ENCODE measurements at regions not wholly inside any gene's neighbourhood (a gene's known extent, or its start where the extent isn't known, plus 50 kb on each side); places are given as distances from the start of the nearest gene placed in this dataset.

DNA sequence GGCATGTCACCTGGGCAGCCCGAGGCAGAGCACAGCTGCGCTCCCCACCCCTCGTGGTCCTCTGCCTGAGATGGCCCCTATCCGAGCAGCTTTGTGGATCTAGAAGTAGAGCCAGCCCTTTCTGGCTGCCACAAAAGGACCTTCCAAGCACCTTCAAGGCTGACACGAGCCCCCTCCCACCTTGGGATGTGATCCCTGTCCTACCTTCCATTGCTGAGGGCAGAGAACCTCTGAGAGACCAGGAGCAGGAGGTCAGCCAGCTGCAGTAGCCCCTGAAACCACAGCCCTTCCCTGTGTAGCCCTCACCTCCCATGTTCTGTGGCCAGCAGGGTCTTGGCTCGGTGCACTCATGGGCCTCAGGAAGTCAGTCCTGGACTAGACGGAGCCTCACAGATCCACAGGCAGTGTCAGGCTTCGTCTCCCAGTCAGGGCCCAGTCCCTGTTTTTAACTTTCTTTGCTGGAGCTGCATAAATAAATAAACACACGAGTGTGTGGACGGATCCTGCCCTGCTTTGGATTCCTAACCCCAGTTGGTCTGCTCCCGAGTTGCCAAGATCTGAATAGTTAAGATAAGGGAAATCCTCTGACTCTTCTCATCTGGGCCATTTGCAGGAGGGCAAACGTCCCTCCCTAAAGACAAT is 507.7 kb downstream of the PREX1 start:
- H3K4me1 Mint-ChIP-seq (ENCODE audit: insufficient read depth, unreplicated experiment) = no peaks in the 10 kb centered on the region
- ChIA-PET CTCF (no interaction called here), POLR2A (interaction anchor here (0.8 kb wide), 1 partner anchor 44 kb away, joined by 3 read pairs; no protein-coding TSS in a partner anchor)
- BruUV-seq (replicated peaks) = no TSS peak
- no peak overlapping the region for H3K4me3 Mint-ChIP-seq (ENCODE audit: unreplicated experiment)
- peaks cover 75% of the 10 kb centered on the region for H3K27me3 Mint-ChIP-seq (ENCODE audit: insufficient read depth, unreplicated experiment)
- TF ChIP-seq, protein P1, sequence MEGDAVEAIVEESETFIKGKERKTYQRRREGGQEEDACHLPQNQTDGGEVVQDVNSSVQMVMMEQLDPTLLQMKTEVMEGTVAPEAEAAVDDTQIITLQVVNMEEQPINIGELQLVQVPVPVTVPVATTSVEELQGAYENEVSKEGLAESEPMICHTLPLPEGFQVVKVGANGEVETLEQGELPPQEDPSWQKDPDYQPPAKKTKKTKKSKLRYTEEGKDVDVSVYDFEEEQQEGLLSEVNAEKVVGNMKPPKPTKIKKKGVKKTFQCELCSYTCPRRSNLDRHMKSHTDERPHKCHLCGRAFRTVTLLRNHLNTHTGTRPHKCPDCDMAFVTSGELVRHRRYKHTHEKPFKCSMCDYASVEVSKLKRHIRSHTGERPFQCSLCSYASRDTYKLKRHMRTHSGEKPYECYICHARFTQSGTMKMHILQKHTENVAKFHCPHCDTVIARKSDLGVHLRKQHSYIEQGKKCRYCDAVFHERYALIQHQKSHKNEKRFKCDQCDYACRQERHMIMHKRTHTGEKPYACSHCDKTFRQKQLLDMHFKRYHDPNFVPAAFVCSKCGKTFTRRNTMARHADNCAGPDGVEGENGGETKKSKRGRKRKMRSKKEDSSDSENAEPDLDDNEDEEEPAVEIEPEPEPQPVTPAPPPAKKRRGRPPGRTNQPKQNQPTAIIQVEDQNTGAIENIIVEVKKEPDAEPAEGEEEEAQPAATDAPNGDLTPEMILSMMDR (IDR thresholded peaks at IDR 0.05; ENCODE audit: unreplicated experiment) = no peak
- intact Hi-C loops (cut with micrococcal nuclease) = no loop called here
- DNase-seq (ENCODE audit: unreplicated experiment) = no peak
- no peak overlapping the region for H3K27ac Mint-ChIP-seq (ENCODE audit: low read depth, unreplicated experiment)
- no peaks in the 10 kb centered on the region for H3K9me3 Mint-ChIP-seq (ENCODE audit: unreplicated experiment)
- no peaks in the 10 kb centered on the region for H3K36me3 Mint-ChIP-seq (ENCODE audit: insufficient read depth, unreplicated experiment)

DNA sequence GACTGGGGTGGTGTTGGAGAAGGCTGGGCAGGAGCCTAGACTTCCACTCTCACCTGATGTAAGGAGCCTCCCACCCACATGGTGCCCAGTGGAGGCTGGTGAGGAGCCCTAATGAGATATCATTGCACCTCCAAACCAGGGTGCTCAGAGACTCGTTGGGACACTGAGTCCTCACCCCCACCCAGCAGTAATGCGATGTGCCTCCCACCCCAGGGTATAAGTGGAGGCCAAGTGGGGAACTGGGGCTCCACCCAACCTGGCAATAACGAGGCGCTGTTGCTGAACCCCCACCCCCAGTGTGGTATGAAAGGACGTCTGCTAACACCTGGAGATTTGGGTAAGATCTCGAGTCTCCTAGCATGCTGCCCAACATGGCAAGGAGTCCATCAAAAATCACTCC is 510.2 kb downstream of the PREX1 start:
- CTCF ChIA-PET = interaction anchor here (0.6 to 1.3 kb wide), 3 partner anchors 22 to 531 kb away, joined by 3 to 4 read pairs (median 4); no protein-coding TSS in a partner anchor
- Mint-ChIP-seq H3K4me3 (ENCODE audit: unreplicated experiment) (no peak overlapping the region), H3K9me3 (ENCODE audit: unreplicated experiment) (no peaks in the 10 kb centered on the region), H3K36me3 (ENCODE audit: insufficient read depth, unreplicated experiment) (no peaks in the 10 kb centered on the region), H3K4me1 (ENCODE audit: insufficient read depth, unreplicated experiment) (no peaks in the 10 kb centered on the region), H3K27ac (ENCODE audit: low read depth, unreplicated experiment) (no peak overlapping the region), H3K27me3 (ENCODE audit: insufficient read depth, unreplicated experiment) (peaks cover 85% of the 10 kb centered on the region)
- TF ChIP-seq, protein P1 (IDR thresholded peaks at IDR 0.05; ENCODE audit: unreplicated experiment) = no peak
- POLR2A ChIA-PET = interaction anchor here (0.6 to 1.1 kb wide), 2 partner anchors 157 to 468 kb away, joined by 3 read pairs; no protein-coding TSS in a partner anchor
- intact Hi-C loops (cut with micrococcal nuclease) = no loop called here
- BruUV-seq (replicated peaks) = no TSS peak
- no peak for DNase-seq (ENCODE audit: unreplicated experiment)

DNA sequence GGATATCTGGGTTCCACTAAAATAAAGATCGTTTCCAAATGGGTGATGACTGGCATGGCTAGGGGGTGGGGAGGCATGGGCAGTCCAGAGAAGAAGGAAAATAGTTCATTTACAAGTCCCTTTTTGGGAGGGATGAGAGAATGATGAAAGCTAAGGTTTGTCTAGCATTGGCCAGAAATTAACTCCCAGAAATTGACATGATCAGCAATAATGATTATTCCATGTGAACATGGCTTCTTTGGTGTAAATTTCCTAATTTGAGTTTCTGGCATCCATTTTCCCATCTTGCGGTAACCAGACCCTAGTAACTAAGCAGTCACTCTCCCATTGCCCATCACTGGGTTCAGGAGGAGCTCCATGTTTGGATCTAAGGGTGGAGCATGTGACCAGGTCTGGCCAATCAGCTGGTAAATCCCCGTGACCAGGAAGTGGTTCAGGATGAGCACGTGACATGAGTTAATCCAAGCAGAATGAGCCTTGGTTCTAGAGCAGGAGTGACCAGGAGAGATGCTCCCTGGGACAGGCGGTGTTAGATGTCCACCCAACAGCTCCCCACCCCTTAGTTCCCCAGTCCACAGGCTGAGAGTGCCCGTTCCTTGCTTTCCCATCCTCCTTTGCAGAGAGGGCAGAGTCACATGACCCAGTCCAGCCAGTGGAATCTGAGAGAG is 512.7 kb downstream of the PREX1 start:
- no peak for DNase-seq (ENCODE audit: unreplicated experiment)
- ChIA-PET CTCF (interaction anchor here (0.6 to 1.6 kb wide), 3 partner anchors 11 to 644 kb away, joined by 3 to 6 read pairs (median 5); no protein-coding TSS in a partner anchor), POLR2A (no interaction called here)
- peaks cover 66% of the 10 kb centered on the region for H3K27me3 Mint-ChIP-seq (ENCODE audit: insufficient read depth, unreplicated experiment)
- no TSS peak for BruUV-seq (replicated peaks)
- TF ChIP-seq, protein P1 (IDR thresholded peaks at IDR 0.05; ENCODE audit: unreplicated experiment) = no peak
- intact Hi-C loops (cut with micrococcal nuclease) = no loop called here
- H3K4me1 Mint-ChIP-seq (ENCODE audit: insufficient read depth, unreplicated experiment) = no peaks in the 10 kb centered on the region
- no peak overlapping the region for H3K27ac Mint-ChIP-seq (ENCODE audit: low read depth, unreplicated experiment)
- H3K36me3 Mint-ChIP-seq (ENCODE audit: insufficient read depth, unreplicated experiment) = no peaks in the 10 kb centered on the region
- H3K9me3 Mint-ChIP-seq (ENCODE audit: unreplicated experiment) = no peaks in the 10 kb centered on the region
- no peak overlapping the region for H3K4me3 Mint-ChIP-seq (ENCODE audit: unreplicated experiment)

DNA sequence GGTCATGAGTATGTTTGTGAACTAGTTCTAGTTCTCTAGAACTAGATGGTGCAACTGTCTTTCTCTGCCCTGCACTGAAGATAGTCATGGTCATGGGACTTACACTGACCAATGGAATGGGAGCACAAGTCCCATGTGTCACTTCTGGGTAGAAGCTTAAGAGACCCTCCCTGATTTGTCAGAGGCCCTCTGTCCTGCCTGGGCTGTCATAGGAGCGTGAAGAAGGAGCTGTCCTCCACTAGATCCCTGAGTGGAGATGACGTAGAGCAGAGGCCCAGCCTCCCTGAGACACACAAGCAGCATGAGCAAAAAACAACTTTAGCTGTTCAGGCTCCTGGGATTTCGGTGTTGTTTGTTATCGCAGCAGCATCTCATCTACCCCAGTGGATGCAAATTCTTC is 514.5 kb downstream of the PREX1 start:
- TF ChIP-seq, protein P1 (IDR thresholded peaks at IDR 0.05; ENCODE audit: unreplicated experiment) = no peak
- ChIA-PET CTCF (interaction anchor here (1.2 kb wide), 1 partner anchor 10 kb away, joined by 4 read pairs; no protein-coding TSS in a partner anchor), POLR2A (interaction anchor here (1.1 to 1.2 kb wide), 4 partner anchors 14 to 523 kb away, joined by 3 to 4 read pairs (median 3); no protein-coding TSS in a partner anchor)
- Mint-ChIP-seq H3K27me3 (ENCODE audit: insufficient read depth, unreplicated experiment) (peaks cover 66% of the 10 kb centered on the region), H3K36me3 (ENCODE audit: insufficient read depth, unreplicated experiment) (no peaks in the 10 kb centered on the region), H3K4me3 (ENCODE audit: unreplicated experiment) (no peak overlapping the region), H3K4me1 (ENCODE audit: insufficient read depth, unreplicated experiment) (peaks cover 9% of the 10 kb centered on the region), H3K27ac (ENCODE audit: low read depth, unreplicated experiment) (no peak overlapping the region), H3K9me3 (ENCODE audit: unreplicated experiment) (no peaks in the 10 kb centered on the region)
- intact Hi-C loops (cut with micrococcal nuclease) = no loop called here
- BruUV-seq (replicated peaks) = no TSS peak
- DNase-seq (ENCODE audit: unreplicated experiment) = no peak

All from MCF 10A (cell line).